ENCODE measurements at regions not wholly inside any gene's neighbourhood (a gene's known extent, or its start where the extent isn't known, plus 50 kb on each side); places are given as distances from the start of the nearest gene placed in this dataset.

GRCh38 chr9:88326936-88327335 lies 61.3 kb upstream of the SPIN1 start:
- no peak overlapping the region for H3K27ac ChIP-seq (ENCODE audit: low read length)
- no peaks in the 10 kb centered on the region for H3K27me3 ChIP-seq (ENCODE audit: low read depth, low read length)
- no peaks in the 10 kb centered on the region for H3K36me3 ChIP-seq (ENCODE audit: control insufficient read depth in 1 of 2, insufficient read depth in 2 of 2, low read length in 2 of 2)
- H3K4me3 ChIP-seq (ENCODE audit: low read depth in 1 of 2, low read length in 2 of 2), result no peak overlapping the region
- H3K9me3 ChIP-seq (ENCODE audit: control insufficient read depth in 1 of 2, low read length in 2 of 2), result no peaks in the 10 kb centered on the region
- H3K4me1 ChIP-seq (ENCODE audit: control insufficient read depth in 1 of 2, insufficient read depth in 2 of 2, low read length in 2 of 2), result no peaks in the 10 kb centered on the region

- H3K4me1 ChIP-seq (ENCODE audit: control insufficient read depth in 1 of 2, insufficient read depth in 2 of 2, low read length in 2 of 2), result no peaks in the 10 kb centered on the region
- H3K9me3 ChIP-seq (ENCODE audit: control insufficient read depth in 1 of 2, low read length in 2 of 2), result no peaks in the 10 kb centered on the region
- no peaks in the 10 kb centered on the region for H3K36me3 ChIP-seq (ENCODE audit: control insufficient read depth in 1 of 2, insufficient read depth in 2 of 2, low read length in 2 of 2)
- no peaks in the 10 kb centered on the region for H3K27me3 ChIP-seq (ENCODE audit: low read depth, low read length)
- H3K4me3 ChIP-seq (ENCODE audit: low read depth in 1 of 2, low read length in 2 of 2), result no peak overlapping the region
- H3K27ac ChIP-seq (ENCODE audit: low read length), result no peak overlapping the region
These were observed 62.2 kb upstream of the SPIN1 start for GRCh38 chr9:88326015-88326414.

GRCh38 chr9:88322906-88323566 lies 65.2 kb upstream of the SPIN1 start:
- Histone ChIP-seq H3K9me3 (ENCODE audit: control insufficient read depth in 1 of 2, low read length in 2 of 2) (no peaks in the 10 kb centered on the region), H3K4me3 (ENCODE audit: low read depth in 1 of 2, low read length in 2 of 2) (no peak overlapping the region), H3K4me1 (ENCODE audit: control insufficient read depth in 1 of 2, insufficient read depth in 2 of 2, low read length in 2 of 2) (no peaks in the 10 kb centered on the region), H3K36me3 (ENCODE audit: control insufficient read depth in 1 of 2, insufficient read depth in 2 of 2, low read length in 2 of 2) (no peaks in the 10 kb centered on the region), H3K27me3 (ENCODE audit: low read depth, low read length) (no peaks in the 10 kb centered on the region), H3K27ac (ENCODE audit: low read length) (no peak overlapping the region)

GRCh38 chr9:88321764-88322163 lies 66.5 kb upstream of the SPIN1 start:
- H3K4me1 ChIP-seq (ENCODE audit: control insufficient read depth in 1 of 2, insufficient read depth in 2 of 2, low read length in 2 of 2), result no peaks in the 10 kb centered on the region
- no peak overlapping the region for H3K27ac ChIP-seq (ENCODE audit: low read length)
- H3K27me3 ChIP-seq (ENCODE audit: low read depth, low read length), result no peaks in the 10 kb centered on the region
- H3K36me3 ChIP-seq (ENCODE audit: control insufficient read depth in 1 of 2, insufficient read depth in 2 of 2, low read length in 2 of 2), result no peaks in the 10 kb centered on the region
- no peaks in the 10 kb centered on the region for H3K9me3 ChIP-seq (ENCODE audit: control insufficient read depth in 1 of 2, low read length in 2 of 2)
- no peak overlapping the region for H3K4me3 ChIP-seq (ENCODE audit: low read depth in 1 of 2, low read length in 2 of 2)

- no peaks in the 10 kb centered on the region for H3K4me1 ChIP-seq (ENCODE audit: control insufficient read depth in 1 of 2, insufficient read depth in 2 of 2, low read length in 2 of 2)
- no peak overlapping the region for H3K27ac ChIP-seq (ENCODE audit: low read length)
- no peaks in the 10 kb centered on the region for H3K9me3 ChIP-seq (ENCODE audit: control insufficient read depth in 1 of 2, low read length in 2 of 2)
- H3K36me3 ChIP-seq (ENCODE audit: control insufficient read depth in 1 of 2, insufficient read depth in 2 of 2, low read length in 2 of 2), result no peaks in the 10 kb centered on the region
- H3K4me3 ChIP-seq (ENCODE audit: low read depth in 1 of 2, low read length in 2 of 2), result no peak overlapping the region
- H3K27me3 ChIP-seq (ENCODE audit: low read depth, low read length), result no peaks in the 10 kb centered on the region
These were observed 67.4 kb upstream of the SPIN1 start for GRCh38 chr9:88320748-88321415.

- no peaks in the 10 kb centered on the region for H3K9me3 ChIP-seq (ENCODE audit: control insufficient read depth in 1 of 2, low read length in 2 of 2)
- no peak overlapping the region for H3K4me3 ChIP-seq (ENCODE audit: low read depth in 1 of 2, low read length in 2 of 2)
- no peaks in the 10 kb centered on the region for H3K27me3 ChIP-seq (ENCODE audit: low read depth, low read length)
- H3K36me3 ChIP-seq (ENCODE audit: control insufficient read depth in 1 of 2, insufficient read depth in 2 of 2, low read length in 2 of 2), result no peaks in the 10 kb centered on the region
- no peak overlapping the region for H3K27ac ChIP-seq (ENCODE audit: low read length)
- no peaks in the 10 kb centered on the region for H3K4me1 ChIP-seq (ENCODE audit: control insufficient read depth in 1 of 2, insufficient read depth in 2 of 2, low read length in 2 of 2)
These were observed 68.1 kb upstream of the SPIN1 start for GRCh38 chr9:88319936-88320747.

DNA sequence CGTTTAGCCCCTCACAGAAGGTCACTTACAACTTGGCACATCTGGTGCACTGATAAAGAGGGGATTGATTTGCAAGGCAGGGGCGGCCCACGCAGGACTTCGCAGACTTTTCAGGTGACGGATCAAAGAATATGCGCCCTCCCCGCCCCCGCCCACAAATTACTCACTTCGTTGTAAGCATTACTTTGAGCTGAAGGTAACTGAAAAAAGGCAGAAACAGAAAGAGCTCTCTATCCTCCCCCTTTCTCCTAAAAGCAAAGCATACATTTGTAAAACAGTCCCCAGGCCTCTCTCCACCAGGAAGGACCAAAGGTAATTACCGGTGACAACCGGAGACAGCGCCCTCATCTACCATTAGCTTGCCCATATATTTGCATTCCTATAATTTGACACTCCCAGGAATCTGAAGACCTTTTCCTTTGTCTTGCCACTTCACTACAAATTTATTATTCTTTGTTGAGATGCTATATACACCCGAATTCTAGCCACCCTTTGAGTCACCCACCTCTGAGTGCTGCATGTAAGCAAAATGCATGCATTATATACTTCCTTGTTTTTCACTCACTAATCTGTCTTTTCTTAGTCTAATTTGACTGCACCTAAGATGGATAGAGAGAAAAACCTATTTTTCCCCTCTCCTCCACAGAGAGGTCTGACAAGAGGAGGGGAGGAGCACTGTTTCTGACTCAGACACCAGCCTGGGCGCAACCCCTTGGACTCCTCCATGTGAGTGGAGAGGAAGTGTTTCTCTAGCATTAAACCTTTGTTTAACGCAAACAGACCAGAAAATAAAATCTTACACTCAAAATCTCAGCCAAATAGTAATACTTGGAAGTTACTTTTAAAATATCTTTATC lies 74.7 kb upstream of the SPIN1 start:
- Histone ChIP-seq H3K27ac (ENCODE audit: low read length) (no peak overlapping the region), H3K4me3 (ENCODE audit: low read depth in 1 of 2, low read length in 2 of 2) (no peak overlapping the region), H3K4me1 (ENCODE audit: control insufficient read depth in 1 of 2, insufficient read depth in 2 of 2, low read length in 2 of 2) (no peaks in the 10 kb centered on the region), H3K27me3 (ENCODE audit: low read depth, low read length) (no peaks in the 10 kb centered on the region), H3K36me3 (ENCODE audit: control insufficient read depth in 1 of 2, insufficient read depth in 2 of 2, low read length in 2 of 2) (no peaks in the 10 kb centered on the region), H3K9me3 (ENCODE audit: control insufficient read depth in 1 of 2, low read length in 2 of 2) (no peaks in the 10 kb centered on the region)

- H3K27ac ChIP-seq (ENCODE audit: low read length), result no peak overlapping the region
- no peaks in the 10 kb centered on the region for H3K36me3 ChIP-seq (ENCODE audit: control insufficient read depth in 1 of 2, insufficient read depth in 2 of 2, low read length in 2 of 2)
- no peak overlapping the region for H3K4me3 ChIP-seq (ENCODE audit: low read depth in 1 of 2, low read length in 2 of 2)
- no peaks in the 10 kb centered on the region for H3K27me3 ChIP-seq (ENCODE audit: low read depth, low read length)
- no peaks in the 10 kb centered on the region for H3K4me1 ChIP-seq (ENCODE audit: control insufficient read depth in 1 of 2, insufficient read depth in 2 of 2, low read length in 2 of 2)
- no peaks in the 10 kb centered on the region for H3K9me3 ChIP-seq (ENCODE audit: control insufficient read depth in 1 of 2, low read length in 2 of 2)
These were observed 75.6 kb upstream of the SPIN1 start for GRCh38 chr9:88312517-88313103.

GRCh38 chr9:88312045-88312444 lies 76.2 kb upstream of the SPIN1 start:
- H3K9me3 ChIP-seq (ENCODE audit: control insufficient read depth in 1 of 2, low read length in 2 of 2), result no peaks in the 10 kb centered on the region
- no peaks in the 10 kb centered on the region for H3K4me1 ChIP-seq (ENCODE audit: control insufficient read depth in 1 of 2, insufficient read depth in 2 of 2, low read length in 2 of 2)
- H3K4me3 ChIP-seq (ENCODE audit: low read depth in 1 of 2, low read length in 2 of 2), result no peak overlapping the region
- H3K36me3 ChIP-seq (ENCODE audit: control insufficient read depth in 1 of 2, insufficient read depth in 2 of 2, low read length in 2 of 2), result no peaks in the 10 kb centered on the region
- no peaks in the 10 kb centered on the region for H3K27me3 ChIP-seq (ENCODE audit: low read depth, low read length)
- H3K27ac ChIP-seq (ENCODE audit: low read length), result no peak overlapping the region

- Histone ChIP-seq H3K27ac (ENCODE audit: low read length) (no peak overlapping the region), H3K36me3 (ENCODE audit: control insufficient read depth in 1 of 2, insufficient read depth in 2 of 2, low read length in 2 of 2) (no peaks in the 10 kb centered on the region), H3K4me3 (ENCODE audit: low read depth in 1 of 2, low read length in 2 of 2) (no peak overlapping the region), H3K9me3 (ENCODE audit: control insufficient read depth in 1 of 2, low read length in 2 of 2) (no peaks in the 10 kb centered on the region), H3K27me3 (ENCODE audit: low read depth, low read length) (no peaks in the 10 kb centered on the region), H3K4me1 (ENCODE audit: control insufficient read depth in 1 of 2, insufficient read depth in 2 of 2, low read length in 2 of 2) (no peaks in the 10 kb centered on the region)
These were observed 77.8 kb upstream of the SPIN1 start for GRCh38 chr9:88310310-88310980.
